GM19351 (cell line): ENCODE measurements at regions not wholly inside any gene's neighbourhood (a gene's known extent, or its start where the extent isn't known, plus 50 kb on each side); places are given as distances from the start of the nearest gene placed in this dataset.

ENCODE experiments used
- ATAC-seq: cut with Tn5 transposase; IDR thresholded peaks from one replicate; pipeline ENCODE4 v1.9.1; 2021; ENCODE audit warnings: mild to moderate bottlenecking, moderate library complexity; ENCODE audit not compliant: unreplicated experiment

GRCh38 chr5:68648944-68649857 lies 433.6 kb downstream of the PIK3R1 start:
- ATAC-seq: no peak

GRCh38 chr5:68652534-68652965 lies 437.0 kb downstream of the PIK3R1 start:
- ATAC-seq: no peak

DNA sequence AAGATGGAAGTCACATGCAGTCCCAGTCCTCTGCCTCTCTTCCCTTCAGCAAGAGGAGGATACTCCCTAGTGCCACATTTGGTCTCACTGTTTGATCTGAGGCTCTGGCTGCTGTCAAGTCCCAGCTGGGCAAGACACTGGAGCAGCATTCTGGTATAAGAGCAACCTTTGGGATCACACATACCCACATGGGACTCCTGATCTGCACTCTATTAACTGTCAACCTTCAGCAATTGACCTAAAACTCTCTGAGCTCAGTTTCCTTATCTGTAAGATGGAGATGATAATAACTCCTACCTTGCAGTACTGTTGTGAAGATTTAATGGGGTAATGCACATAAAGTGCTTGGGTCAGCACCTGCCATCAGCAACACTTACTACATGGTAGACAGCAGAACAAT lies 437.9 kb downstream of the PIK3R1 start:
- no peak for ATAC-seq

- no peak for ATAC-seq
These were observed 436.5 kb upstream of the SLC30A5 start for GRCh38 chr5:68657055-68657961.

DNA sequence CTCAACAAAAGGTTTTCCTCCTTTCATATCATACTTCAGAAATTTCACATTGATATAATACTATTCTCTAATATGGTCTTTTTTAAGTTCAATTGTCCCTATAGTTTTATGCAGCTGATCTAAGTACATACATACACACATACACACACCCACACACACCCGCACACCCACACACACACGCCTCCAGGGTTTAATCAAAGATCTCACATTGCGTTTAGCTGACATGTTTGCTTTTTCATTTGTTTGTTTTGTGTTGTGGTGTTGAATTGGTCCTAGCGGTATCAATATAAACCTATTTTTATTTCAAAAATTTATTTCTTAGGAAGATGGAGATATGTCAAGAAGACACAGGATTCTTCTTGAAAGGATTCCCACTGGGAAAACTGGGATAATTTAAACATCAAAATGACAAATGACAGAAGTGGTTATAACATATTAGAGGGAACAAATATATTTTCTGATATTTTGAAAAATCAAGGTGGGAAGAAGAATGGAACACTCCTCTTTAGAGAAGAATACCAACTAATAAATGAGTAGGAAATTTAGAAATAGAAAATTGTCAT lies 434.9 kb upstream of the SLC30A5 start:
- ATAC-seq: no peak

DNA sequence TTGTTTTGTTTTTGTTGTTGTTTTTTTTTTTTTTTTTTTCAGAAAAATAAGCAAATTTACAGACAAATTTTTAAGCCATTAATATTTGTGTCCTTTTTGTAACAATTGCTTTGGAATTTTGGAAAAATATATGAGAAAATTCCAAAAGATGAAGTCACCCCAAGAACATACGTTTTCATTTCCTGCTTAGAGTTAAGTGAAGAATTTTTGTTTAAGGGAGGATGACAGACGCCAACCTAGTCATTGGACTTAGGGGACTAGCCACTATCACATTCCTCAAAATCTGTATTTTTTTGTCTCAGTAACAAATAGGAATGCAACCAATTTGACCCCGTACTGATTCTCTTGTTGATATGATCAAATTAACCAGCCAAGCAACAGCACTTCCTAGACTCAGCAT lies 433.9 kb upstream of the SLC30A5 start:
- no peak for ATAC-seq

GRCh38 chr5:68661237-68661636 lies 432.6 kb upstream of the SLC30A5 start:
- ATAC-seq: peak; percentile 86

DNA sequence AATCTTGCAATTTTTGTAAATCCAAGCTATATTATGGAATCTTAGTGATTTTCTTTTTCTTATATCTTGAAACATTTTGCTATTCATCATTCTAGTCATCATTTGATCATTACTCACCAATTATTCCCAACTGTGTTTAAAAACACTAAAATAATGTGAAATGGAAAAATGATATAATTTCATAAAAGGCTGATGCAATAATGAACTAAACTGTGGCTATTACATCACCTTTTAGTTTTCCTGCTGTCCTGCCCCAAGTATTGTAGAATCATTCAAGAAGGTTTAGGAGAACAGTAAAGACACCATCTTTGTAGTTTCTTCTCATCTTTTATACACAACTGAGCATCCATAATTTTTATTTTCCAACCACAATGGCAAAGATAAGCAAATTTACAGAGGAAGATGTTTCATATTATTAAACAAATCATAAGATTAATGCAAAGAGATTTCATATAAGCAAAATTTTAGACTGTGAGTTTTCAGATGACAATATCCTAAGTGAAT lies 431.0 kb upstream of the SLC30A5 start:
- no peak for ATAC-seq

DNA sequence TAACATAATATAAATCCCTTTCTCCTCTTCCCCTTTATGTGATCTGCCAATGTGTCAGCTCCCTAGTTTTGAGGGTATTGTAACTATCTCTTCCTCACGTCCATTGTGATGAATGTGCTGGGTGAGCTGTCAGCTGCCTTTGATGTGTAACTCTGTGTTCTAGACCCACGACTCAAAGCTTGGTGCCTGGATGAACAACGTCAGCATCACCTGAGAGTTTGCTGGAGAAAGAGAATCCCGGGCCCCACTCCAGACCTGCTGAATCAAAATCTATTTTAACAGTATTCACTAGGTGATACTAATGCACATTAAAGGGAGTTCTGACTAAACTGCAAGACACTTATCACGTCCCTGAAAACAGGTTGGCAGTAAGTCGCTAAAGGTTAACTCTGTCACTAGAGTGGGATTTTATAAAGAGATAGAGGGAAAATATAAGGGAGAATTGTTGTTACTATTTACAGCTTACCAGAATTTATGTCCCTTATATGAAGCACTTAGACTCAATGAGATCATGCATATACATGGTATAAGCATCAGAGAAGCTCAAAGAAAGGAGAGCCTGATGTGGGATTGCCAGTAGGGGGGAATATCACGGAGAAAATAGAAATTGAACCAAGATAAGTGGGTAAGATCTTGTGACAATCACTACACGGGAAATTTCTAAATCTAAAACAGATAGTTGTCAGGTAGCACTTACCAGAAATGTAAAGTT lies 423.8 kb upstream of the SLC30A5 start:
- no peak for ATAC-seq

DNA sequence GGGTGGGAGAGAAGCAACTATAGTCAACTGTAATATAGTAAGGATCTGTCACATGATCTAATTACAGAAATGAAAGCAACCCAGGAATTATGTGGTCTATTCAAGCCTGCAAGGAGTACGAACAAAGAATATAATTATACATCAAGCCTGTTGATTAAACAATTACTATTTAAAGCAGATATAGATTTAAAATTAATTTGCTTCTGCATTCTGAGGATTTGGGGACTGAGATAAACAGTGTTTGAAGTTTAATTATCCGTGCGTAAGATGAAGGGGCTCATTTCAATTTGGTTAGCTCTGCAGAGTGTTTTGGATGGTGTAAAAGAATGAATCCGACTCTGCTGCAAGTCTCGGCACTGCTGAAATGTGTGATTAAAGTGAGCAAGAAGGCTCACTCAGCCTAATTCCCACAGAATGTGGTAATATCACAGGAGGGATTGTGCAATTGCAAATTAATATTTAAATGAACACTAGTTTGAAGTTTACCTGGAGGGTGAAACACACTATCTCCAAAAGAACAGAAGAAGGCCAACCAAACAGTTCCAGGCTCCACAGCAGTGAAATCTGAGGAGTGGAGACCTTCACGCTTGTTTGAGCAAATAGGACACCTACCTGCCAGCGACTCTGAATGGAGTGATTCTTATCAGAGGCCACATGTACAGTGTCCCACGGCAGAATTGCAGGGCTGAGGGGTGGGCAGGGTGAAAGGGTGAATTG lies 420.6 kb upstream of the SLC30A5 start:
- ATAC-seq: no peak

DNA sequence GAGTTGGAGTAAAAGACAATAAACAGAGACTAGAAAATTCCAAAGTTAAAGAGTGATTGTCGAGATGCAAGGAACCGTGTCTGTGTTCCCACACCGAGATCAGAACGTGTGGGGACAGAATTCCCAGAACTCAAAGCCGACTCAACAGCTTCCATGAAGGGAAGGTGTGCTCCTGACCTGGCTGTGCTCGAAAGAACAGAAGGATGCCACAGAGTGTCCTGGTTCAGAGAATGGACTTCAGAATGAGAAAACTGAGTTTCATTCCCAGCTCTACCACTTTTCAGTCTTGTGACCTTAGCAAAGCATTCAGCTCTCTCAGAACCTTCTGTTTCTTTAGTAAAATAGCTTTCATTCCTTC lies 420.0 kb upstream of the SLC30A5 start:
- ATAC-seq: no peak

DNA sequence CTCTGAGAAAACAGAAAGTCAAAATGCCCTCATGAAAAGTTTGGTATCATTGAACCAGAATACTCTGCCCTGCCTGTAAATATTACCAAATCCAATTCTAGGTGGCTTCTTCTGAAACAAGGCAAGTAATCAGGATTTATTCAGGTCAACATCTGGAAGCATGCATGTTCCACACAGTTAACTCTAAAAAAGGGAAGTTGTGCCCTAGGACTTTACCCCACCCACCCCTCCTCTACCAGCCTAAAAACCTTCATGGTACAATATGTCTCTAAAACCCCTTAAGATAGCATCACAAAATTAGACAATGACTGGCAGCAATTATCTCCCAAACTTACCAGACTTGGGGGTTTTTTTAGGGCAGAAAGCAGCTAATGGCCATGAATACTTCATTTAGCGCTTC lies 414.8 kb upstream of the SLC30A5 start:
- no peak for ATAC-seq

DNA sequence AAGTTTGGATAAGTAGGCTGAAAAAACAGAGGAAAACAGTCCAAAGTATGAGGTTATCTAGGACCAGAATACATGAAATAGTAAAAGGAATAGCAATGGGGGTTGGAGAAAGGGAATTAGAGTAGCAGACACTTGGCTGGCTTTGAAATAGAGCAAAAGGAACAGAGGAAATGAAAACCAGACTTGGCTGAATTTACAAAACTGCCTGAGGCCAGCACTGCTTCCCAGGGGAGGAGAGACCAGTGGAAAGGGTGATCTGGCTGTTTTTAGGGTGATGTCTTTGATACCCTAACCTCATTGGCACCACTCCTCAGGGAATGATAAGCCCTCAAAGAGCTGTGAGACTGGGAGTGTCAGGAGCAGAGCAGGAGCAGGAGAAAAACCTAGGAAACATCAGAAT lies 413.4 kb upstream of the SLC30A5 start:
- ATAC-seq: no peak

- no peak for ATAC-seq
These were observed 411.9 kb upstream of the SLC30A5 start for GRCh38 chr5:68681929-68682328.

DNA sequence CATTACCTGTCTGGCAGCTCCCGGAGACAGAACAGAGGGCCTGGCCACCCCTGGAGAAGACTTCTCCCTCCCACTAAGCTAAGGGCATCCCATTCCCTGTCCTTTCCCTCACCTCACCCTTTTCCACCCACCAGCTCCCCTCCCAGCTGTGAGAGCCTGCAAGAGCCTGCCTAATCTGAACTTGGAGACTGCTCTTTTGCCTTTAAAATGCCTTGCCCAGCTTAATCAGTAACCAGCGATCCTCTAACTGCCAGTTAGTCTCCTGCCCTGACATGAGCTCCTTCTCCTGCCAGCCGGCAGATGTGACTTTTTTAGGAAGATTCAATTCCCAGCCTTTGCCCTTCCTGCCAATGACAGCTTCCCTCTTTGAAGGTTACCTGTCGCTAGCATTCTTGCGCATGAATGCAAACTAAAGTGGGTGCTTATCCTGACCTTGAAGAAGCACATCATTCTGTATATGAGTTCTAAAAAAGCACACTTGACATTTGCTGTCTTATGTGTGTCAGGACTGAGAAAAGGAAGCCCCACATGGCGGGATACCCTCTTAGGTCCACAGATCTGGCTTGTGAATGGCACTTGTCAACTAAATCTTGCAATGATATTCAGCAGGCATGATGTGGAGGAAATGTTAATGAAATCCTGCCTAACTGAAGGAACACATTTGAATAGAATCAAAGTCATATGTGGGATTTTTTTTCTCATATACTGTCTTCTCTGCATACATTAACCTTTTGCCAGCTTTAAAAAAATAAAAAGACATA lies 411.2 kb upstream of the SLC30A5 start:
- no peak for ATAC-seq

GRCh38 chr5:68683632-68684036 lies 410.2 kb upstream of the SLC30A5 start:
- ATAC-seq: no peak

DNA sequence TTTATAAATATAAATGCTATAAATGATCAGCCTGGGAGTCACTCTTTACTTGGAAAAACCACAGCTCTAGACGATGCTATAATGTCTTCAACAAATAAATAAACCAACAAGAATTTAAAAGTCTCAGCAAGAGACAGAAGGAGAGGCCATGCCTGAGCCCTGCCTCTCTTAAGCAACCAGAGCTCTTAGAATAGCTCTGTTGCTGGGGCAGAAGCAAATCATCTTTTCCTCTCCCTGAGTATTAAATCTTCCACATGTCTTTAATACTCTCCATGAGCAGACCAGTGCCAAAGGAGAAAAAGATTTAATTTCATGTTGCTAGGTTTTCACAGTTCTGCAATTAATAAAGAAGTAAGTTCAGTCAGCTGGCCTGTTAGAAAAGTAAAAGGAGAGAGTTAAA lies 408.0 kb upstream of the SLC30A5 start:
- no peak for ATAC-seq

DNA sequence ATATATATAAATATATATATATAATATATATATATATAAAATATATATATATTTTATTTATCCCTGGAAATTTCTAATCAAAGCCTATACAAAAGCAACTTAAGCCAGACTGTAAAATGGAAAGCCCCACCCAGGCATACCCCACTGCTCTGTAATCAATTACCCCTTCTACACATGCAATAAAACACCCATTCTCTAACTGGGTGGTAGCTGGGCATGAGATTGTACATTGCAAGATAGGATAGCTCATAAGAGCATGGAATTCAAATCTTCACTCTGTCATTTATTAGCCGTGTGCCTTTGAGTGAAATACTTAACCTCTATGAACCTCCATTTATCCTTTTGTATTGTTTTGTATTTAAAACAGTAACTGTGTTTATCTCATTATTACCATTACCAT lies 405.3 kb upstream of the SLC30A5 start:
- ATAC-seq: no peak

DNA sequence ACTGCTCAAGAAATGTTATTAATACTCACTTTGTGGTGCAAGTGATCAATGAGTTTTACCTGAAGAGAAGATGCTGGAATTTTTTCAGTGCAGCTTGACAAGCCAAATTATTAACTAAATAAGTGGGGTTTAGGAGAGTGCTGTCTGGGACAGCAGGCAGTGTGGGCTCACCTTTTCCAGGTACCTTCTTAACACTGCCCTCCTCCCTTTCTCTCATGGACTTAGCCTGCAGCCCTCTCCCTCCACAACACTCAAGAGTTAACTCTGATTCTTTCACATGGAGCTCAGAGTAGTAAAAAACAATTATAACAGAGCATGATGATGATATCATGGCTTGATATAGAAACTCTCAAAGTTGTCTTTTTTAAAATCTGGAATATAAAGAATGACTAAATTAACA lies 404.8 kb upstream of the SLC30A5 start:
- no peak for ATAC-seq
